ENCODE measurements at regions not wholly inside any gene's neighbourhood (a gene's known extent, or its start where the extent isn't known, plus 50 kb on each side); places are given as distances from the start of the nearest gene placed in this dataset.
A peak's percentile ranks its signal among the peaks of the same experiment; 100 is the strongest.

GRCh38 chr2:214674278-214674677 is 135.2 kb downstream of the BARD1 start:
- DNase-seq (ENCODE audit: low spot score): no peak
- H3K27me3 Mint-ChIP-seq (ENCODE audit: low read depth): no peaks in the 10 kb centered on the region
- H3K36me3 Mint-ChIP-seq (ENCODE audit: low read depth): no peaks in the 10 kb centered on the region
- H3K4me1 Mint-ChIP-seq (ENCODE audit: low read depth): peaks cover 24% of the 10 kb centered on the region
- no peak for TF ChIP-seq CTCF (IDR thresholded peaks at IDR 0.05)
- H3K4me3 Mint-ChIP-seq (ENCODE audit: unreplicated experiment): no peak overlapping the region
- H3K9me3 Mint-ChIP-seq (ENCODE audit: low read depth): peaks cover 2% of the 10 kb centered on the region
- H3K27ac Mint-ChIP-seq (ENCODE audit: unreplicated experiment): no peak overlapping the region

GRCh38 chr2:214671319-214671885 is 138.1 kb downstream of the BARD1 start:
- H3K27me3 Mint-ChIP-seq (ENCODE audit: low read depth): no peaks in the 10 kb centered on the region
- no peak for DNase-seq (ENCODE audit: low spot score)
- peaks cover 14% of the 10 kb centered on the region for H3K9me3 Mint-ChIP-seq (ENCODE audit: low read depth)
- H3K36me3 Mint-ChIP-seq (ENCODE audit: low read depth): peaks cover 2% of the 10 kb centered on the region
- peaks cover 15% of the 10 kb centered on the region for H3K4me1 Mint-ChIP-seq (ENCODE audit: low read depth)
- no peak for TF ChIP-seq CTCF (IDR thresholded peaks at IDR 0.05)
- no peak overlapping the region for H3K27ac Mint-ChIP-seq (ENCODE audit: unreplicated experiment)
- H3K4me3 Mint-ChIP-seq (ENCODE audit: unreplicated experiment): no peak overlapping the region

- H3K36me3 Mint-ChIP-seq (ENCODE audit: low read depth): peaks cover 2% of the 10 kb centered on the region
These were observed 157.0 kb downstream of the BARD1 start for GRCh38 chr2:214652473-214652872.

GRCh38 chr2:214651451-214651850 is 158.0 kb downstream of the BARD1 start:
- no peak for DNase-seq (ENCODE audit: low spot score)
- H3K4me1 Mint-ChIP-seq (ENCODE audit: low read depth): peaks cover 38% of the 10 kb centered on the region
- TF ChIP-seq CTCF (IDR thresholded peaks at IDR 0.05): no peak
- H3K27me3 Mint-ChIP-seq (ENCODE audit: low read depth): no peaks in the 10 kb centered on the region
- H3K9me3 Mint-ChIP-seq (ENCODE audit: low read depth): peaks cover 8% of the 10 kb centered on the region
- no peak overlapping the region for H3K27ac Mint-ChIP-seq (ENCODE audit: unreplicated experiment)
- H3K36me3 Mint-ChIP-seq (ENCODE audit: low read depth): no peaks in the 10 kb centered on the region
- H3K4me3 Mint-ChIP-seq (ENCODE audit: unreplicated experiment): no peak overlapping the region

More at GRCh38 chr2:214652473-214652872, 157.0 kb downstream of the BARD1 start:
- no peak overlapping the region for H3K4me3 Mint-ChIP-seq (ENCODE audit: unreplicated experiment)
- H3K27ac Mint-ChIP-seq (ENCODE audit: unreplicated experiment): no peak overlapping the region
- H3K9me3 Mint-ChIP-seq (ENCODE audit: low read depth): peaks cover 17% of the 10 kb centered on the region
- H3K27me3 Mint-ChIP-seq (ENCODE audit: low read depth): no peaks in the 10 kb centered on the region
- DNase-seq (ENCODE audit: low spot score): no peak
- TF ChIP-seq CTCF (IDR thresholded peaks at IDR 0.05): no peak
- H3K4me1 Mint-ChIP-seq (ENCODE audit: low read depth): peaks cover 38% of the 10 kb centered on the region

- H3K27ac Mint-ChIP-seq (ENCODE audit: unreplicated experiment): peak overlapping the region; percentile 73
- DNase-seq (ENCODE audit: low spot score): no peak
These were observed 159.9 kb downstream of the BARD1 start for GRCh38 chr2:214649440-214650205.

More at GRCh38 chr2:214649440-214650205, 159.9 kb downstream of the BARD1 start:
- H3K9me3 Mint-ChIP-seq (ENCODE audit: low read depth): no peaks in the 10 kb centered on the region
- no peak overlapping the region for H3K4me3 Mint-ChIP-seq (ENCODE audit: unreplicated experiment)
- H3K36me3 Mint-ChIP-seq (ENCODE audit: low read depth): no peaks in the 10 kb centered on the region
- H3K27me3 Mint-ChIP-seq (ENCODE audit: low read depth): no peaks in the 10 kb centered on the region
- H3K4me1 Mint-ChIP-seq (ENCODE audit: low read depth): peaks cover 38% of the 10 kb centered on the region
- TF ChIP-seq CTCF (IDR thresholded peaks at IDR 0.05): no peak

Data from chondrocyte (in vitro differentiated cells).